ENCODE measurements at regions not wholly inside any gene's neighbourhood (a gene's known extent, or its start where the extent isn't known, plus 50 kb on each side); places are given as distances from the start of the nearest gene placed in this dataset.
"Not testable (repeated sequence)": the region's sequence is repeated elsewhere in the genome, so short reads cannot be mapped to it uniquely, and the experiment has no call there.

DNA sequence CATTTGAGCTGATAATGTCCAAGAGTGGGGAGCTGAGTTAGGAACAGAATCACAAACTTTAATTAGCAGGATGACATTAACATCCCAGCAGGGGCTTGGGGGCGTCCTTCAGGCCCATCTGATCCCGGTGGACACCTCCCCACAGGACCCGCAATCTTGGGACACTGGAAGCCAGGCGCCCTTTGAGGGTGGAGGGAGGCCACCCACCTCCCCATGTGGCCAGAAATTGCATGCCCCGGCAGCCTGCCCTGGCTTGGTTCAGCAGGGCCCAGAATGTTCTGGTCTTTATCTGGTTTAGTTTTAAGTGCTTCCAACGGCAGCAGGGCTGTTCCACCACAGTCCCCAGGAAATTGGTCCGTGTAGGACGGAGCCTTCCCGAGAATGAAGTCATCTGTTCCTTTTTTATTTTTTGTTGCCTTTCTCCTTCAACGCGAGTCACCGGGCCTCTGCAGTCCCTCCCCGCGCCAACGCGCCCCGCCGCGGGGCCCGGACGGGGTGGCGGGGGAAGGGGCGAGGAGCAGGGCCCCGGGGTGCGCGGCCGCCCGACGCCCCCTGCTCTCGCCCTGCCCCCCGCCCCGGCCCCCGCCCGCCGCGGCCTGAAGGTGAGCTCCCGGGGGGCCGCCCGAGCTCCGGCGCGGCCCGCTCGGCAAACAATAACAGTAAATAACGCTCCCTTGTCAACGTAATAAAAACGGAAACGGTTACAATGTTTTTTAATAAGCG lies 207.9 kb downstream of the C9orf50 start:
- peaks cover 4 to 64% (median 33%) of the 10 kb centered on the region in 12 donors for H3K4me1 ChIP-seq
- peak overlapping the region; percentile 28 to 71 (median 58) for H3K4me3 ChIP-seq
- 1 to 2% (median 1%) methylated on average over 38 to 49 of the region's 49 CpGs for WGBS, 4 donors
- H3K27ac ChIP-seq, result peak overlapping the region; percentile 94 to 100 (median 100)
- TF ChIP-seq POLR2A (IDR thresholded peaks at IDR 0.05), result peak in 1 of 2 donors; percentile 57
- TF ChIP-seq, protein P1, sequence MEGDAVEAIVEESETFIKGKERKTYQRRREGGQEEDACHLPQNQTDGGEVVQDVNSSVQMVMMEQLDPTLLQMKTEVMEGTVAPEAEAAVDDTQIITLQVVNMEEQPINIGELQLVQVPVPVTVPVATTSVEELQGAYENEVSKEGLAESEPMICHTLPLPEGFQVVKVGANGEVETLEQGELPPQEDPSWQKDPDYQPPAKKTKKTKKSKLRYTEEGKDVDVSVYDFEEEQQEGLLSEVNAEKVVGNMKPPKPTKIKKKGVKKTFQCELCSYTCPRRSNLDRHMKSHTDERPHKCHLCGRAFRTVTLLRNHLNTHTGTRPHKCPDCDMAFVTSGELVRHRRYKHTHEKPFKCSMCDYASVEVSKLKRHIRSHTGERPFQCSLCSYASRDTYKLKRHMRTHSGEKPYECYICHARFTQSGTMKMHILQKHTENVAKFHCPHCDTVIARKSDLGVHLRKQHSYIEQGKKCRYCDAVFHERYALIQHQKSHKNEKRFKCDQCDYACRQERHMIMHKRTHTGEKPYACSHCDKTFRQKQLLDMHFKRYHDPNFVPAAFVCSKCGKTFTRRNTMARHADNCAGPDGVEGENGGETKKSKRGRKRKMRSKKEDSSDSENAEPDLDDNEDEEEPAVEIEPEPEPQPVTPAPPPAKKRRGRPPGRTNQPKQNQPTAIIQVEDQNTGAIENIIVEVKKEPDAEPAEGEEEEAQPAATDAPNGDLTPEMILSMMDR (IDR thresholded peaks at IDR 0.05), result peak in 2 of 12 donors; percentile 3 to 29
- no peaks in the 10 kb centered on the region for H3K9me3 ChIP-seq
- H3K36me3 ChIP-seq, result no peaks in the 10 kb centered on the region
- peak; percentile 68 to 86 (median 78) for ATAC-seq
- no peaks in the 10 kb centered on the region for H3K27me3 ChIP-seq
- peak; percentile 80 to 84 (median 81) for DNase-seq
- intact Hi-C loops (cut with DNase I), result loop anchor here in 7 of 10 donors (1.0 to 10.0 kb wide), 22 partner anchors 30 to 272 kb away; partner anchors contain the start of gene IER5L (in 5 of the 7)

DNA sequence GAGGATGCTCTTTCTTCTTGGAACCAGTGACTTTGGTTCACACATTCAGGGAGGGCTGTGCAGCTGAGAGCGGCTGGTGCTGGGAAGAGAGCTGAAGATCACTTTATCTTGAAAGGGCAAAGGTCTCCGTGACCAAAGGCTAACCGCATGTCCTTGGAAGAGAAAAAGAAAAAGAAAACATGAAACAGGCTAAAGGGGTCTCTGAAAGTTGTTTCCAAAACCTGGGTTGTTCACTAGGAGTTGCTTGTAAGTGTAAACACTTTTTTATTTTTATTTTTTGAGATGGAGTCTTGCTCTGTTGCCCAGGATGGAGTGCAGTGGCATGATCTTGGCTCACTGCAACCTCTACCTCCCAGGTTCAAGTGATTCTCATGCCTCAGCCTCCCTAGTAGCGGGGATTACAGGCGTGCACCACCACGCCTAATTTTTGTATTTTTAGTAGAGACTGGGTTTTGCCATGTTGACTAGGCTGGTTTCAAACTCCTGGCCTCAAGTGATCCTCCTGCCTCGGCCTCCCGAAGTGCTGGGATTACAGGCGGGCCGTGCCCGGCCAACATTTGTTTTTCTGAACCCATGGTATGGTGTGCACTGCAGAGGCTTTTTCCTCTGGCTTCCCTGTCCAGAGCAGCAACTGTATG lies 208.6 kb downstream of the C9orf50 start:
- ATAC-seq, result peak in 1 of 4 donors; percentile 18

DNA sequence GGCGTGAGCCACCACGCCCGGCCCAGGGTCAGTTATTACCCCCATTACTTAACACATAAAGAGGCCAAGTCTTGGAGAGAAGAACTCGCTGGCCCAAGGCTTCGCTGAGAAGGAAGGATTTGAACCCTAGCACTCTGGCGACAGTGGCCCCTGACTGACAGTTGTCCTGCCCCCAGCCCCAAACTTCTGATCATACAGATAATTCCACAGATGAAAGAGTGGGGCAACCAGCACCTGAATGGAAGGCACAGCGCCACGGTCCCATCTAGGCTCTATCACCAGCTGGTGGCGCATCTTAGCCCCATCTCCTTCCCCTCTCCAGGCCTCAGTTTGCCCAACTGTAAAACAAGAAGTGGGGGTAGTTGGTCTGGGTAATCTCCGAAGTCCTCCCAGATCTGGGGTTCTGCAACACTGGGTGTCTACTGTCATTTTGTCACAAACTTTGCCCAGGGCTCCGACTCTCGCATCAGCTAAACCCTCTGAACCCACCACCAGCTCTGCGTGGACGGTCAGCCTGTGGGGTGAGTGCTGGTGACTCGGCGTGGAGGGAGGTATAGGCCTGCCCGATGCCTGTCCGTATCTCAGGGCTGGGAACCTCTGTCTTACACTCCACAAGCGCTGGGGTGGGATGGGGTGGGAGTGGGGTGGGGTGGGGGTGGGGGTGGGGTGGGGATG lies 209.3 kb downstream of the C9orf50 start:
- TF ChIP-seq POLR2A (IDR thresholded peaks at IDR 0.05), result no peak
- TF ChIP-seq, protein P1 (IDR thresholded peaks at IDR 0.05), result no peak
- Histone ChIP-seq H3K4me1 (peaks cover 4 to 62% (median 32%) of the 10 kb centered on the region in 12 donors), H3K27me3 (no peaks in the 10 kb centered on the region), H3K36me3 (no peaks in the 10 kb centered on the region), H3K27ac (peak overlapping the region in 9 of 12 donors; percentile 40 to 100 (median 56)), H3K4me3 (no peak overlapping the region), H3K9me3 (no peaks in the 10 kb centered on the region)
- intact Hi-C loops (cut with DNase I), result loop anchor here in 7 of 10 donors (2.0 to 10.0 kb wide), 17 partner anchors 29 to 271 kb away; partner anchors contain the start of gene IER5L (in 4 of the 7)
- 90 to 97% (median 94%) methylated on average over 16 to 19 of the region's 19 CpGs for WGBS, 4 donors
- ATAC-seq, result no peak
- DNase-seq, result peak in 2 of 5 donors; percentile 26 to 42

More for the DNA sequence above, 208.6 kb downstream of the C9orf50 start:
- 81 to 89% (median 84%) methylated on average over 11 of the region's 11 CpGs for WGBS, 4 donors
- not testable (repeated sequence) for H3K36me3 ChIP-seq, H3K27me3 ChIP-seq, H3K9me3 ChIP-seq
- Histone ChIP-seq H3K4me3 (peak overlapping the region in 8 of 12 donors; percentile 51 to 71 (median 62)), H3K4me1 (peaks cover 4 to 64% (median 33%) of the 10 kb centered on the region in 12 donors), H3K27ac (peak overlapping the region; percentile 94 to 100 (median 100))
- peak in 2 of 5 donors; percentile 22 to 28 for DNase-seq
- intact Hi-C loops (cut with DNase I), result loop anchor here in 7 of 10 donors (2.0 to 10.0 kb wide), 17 partner anchors 29 to 271 kb away; partner anchors contain the start of gene IER5L (in 4 of the 7)

DNA sequence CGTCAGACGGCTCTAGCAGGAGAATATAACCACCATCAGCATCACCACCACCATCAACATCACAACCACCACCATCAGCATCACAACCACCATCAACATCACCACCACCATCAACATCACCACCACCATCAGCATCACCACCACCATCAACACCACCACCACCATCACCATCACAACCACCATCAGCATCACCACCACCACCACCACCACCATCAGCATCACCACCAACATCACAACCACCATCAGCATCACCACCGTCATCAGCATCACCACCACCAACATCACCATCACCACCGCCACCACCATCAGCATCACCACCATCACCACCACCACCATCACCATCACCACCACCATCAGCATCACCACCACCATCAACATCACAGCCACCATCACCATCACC lies 210.7 kb downstream of the C9orf50 start:
- no peak for ATAC-seq
- DNase-seq, result peak in 1 of 5 donors; percentile 11
- Histone ChIP-seq H3K27me3 (no peaks in the 10 kb centered on the region), H3K4me3 (no peak overlapping the region), H3K36me3 (no peaks in the 10 kb centered on the region), H3K4me1 (peaks cover 4 to 52% (median 27%) of the 10 kb centered on the region in 12 donors), H3K27ac (no peak overlapping the region), H3K9me3 (no peaks in the 10 kb centered on the region)
- intact Hi-C loops (cut with DNase I), result loop anchor here in 6 of 10 donors (5.0 to 10.0 kb wide), 12 partner anchors 42 to 235 kb away; partner anchors contain the start of gene IER5L (in 4 of the 6)
- TF ChIP-seq, protein P1 (IDR thresholded peaks at IDR 0.05), result no peak
- TF ChIP-seq POLR2A (IDR thresholded peaks at IDR 0.05), result no peak
- WGBS, 4 donors, result 51 to 87% (median 72%) methylated on average over 4 of the region's 4 CpGs

All from heart left ventricle (tissue), 16 donors.